Dermis blood vessel endothelial cell (primary cell): ENCODE measurements at regions not wholly inside any gene's neighbourhood (a gene's known extent, or its start where the extent isn't known, plus 50 kb on each side); places are given as distances from the start of the nearest gene placed in this dataset.
"Not testable (repeated sequence)": the region's sequence is repeated elsewhere in the genome, so short reads cannot be mapped to it uniquely, and the experiment has no call there.

ENCODE experiments used
- DNase-seq: peaks from one replicate; pipeline ENCODE4 v3.0.0; 2010

- no peak for DNase-seq
Observed at GRCh38 chr6:167470836-167471547, 146.1 kb downstream of the TTLL2 start.

- DNase-seq: no peak
Observed at GRCh38 chr6:167471548-167471930, 146.7 kb downstream of the TTLL2 start.

GRCh38 chr6:167472148-167472547, 147.3 kb downstream of the TTLL2 start:
- no peak for DNase-seq

- DNase-seq: no peak
Observed at GRCh38 chr6:167472880-167473279, 148.0 kb downstream of the TTLL2 start.

- DNase-seq: no peak
Observed at GRCh38 chr6:167474171-167474570, 149.3 kb downstream of the TTLL2 start.

- no peak for DNase-seq
Observed at GRCh38 chr6:167474725-167475124, 149.8 kb downstream of the TTLL2 start.

- DNase-seq: no peak
Observed at GRCh38 chr6:167475947-167476346, 151.1 kb downstream of the TTLL2 start.

- no peak for DNase-seq
Observed at GRCh38 chr6:167476844-167477595, 152.1 kb downstream of the TTLL2 start.

GRCh38 chr6:167477688-167478087, 152.8 kb downstream of the TTLL2 start:
- no peak for DNase-seq

- no peak for DNase-seq
Observed at GRCh38 chr6:167479301-167479700, 154.4 kb downstream of the TTLL2 start.

GRCh38 chr6:167479901-167480648, 155.2 kb downstream of the TTLL2 start:
- DNase-seq: no peak

GRCh38 chr6:167481307-167481926, 156.5 kb downstream of the TTLL2 start:
- DNase-seq: no peak

GRCh38 chr6:167482801-167483200, 157.9 kb downstream of the TTLL2 start:
- not testable (repeated sequence) for DNase-seq

GRCh38 chr6:167485186-167485978, 160.5 kb downstream of the TTLL2 start:
- DNase-seq: peak; percentile 78

GRCh38 chr6:167487749-167488664, 163.1 kb downstream of the TTLL2 start:
- no peak for DNase-seq

- DNase-seq: no peak
Observed at GRCh38 chr6:167491438-167492099, 166.7 kb downstream of the TTLL2 start.

GRCh38 chr6:167492100-167492449, 167.2 kb downstream of the TTLL2 start:
- no peak for DNase-seq

- DNase-seq: no peak
Observed at GRCh38 chr6:167493310-167493709, 168.4 kb downstream of the TTLL2 start.

GRCh38 chr6:167493976-167494697, 169.3 kb downstream of the TTLL2 start:
- DNase-seq: no peak
